SK-N-SH (cell line): ENCODE measurements at regions not wholly inside any gene's neighbourhood (a gene's known extent, or its start where the extent isn't known, plus 50 kb on each side); places are given as distances from the start of the nearest gene placed in this dataset.

Source experiments
- CTCF ChIA-PET: fragments of 300-600, 350-600 bp; formaldehyde crosslinking; extraction: SDS; loops from one replicate; lab custom pipeline; 2021; lab: Yijun Ruan, JAX
- POLR2A ChIA-PET: fragments of 350-600 bp; sonication (Branson Sonifier 250); formaldehyde crosslinking; extraction: SDS; loops from one replicate; lab custom pipeline; 2020; ENCODE audit warnings: antibody characterized with exemption, inconsistent platforms; lab: Yijun Ruan, JAX
- DNase-seq: peaks from one replicate; pipeline ENCODE4 v3.0.0; 2012
- H2AFZ ChIP-seq: fragments of 200-600 bp; sonication (generic); 2 replicates; pipeline ENCODE4 v1.8.1; 2016; ENCODE audit warnings: antibody characterized with exemption, mild to moderate bottlenecking, low read depth
- H3F3A ChIP-seq: fragments of 200-600 bp; sonication (generic); replicated peaks from 2 replicates; pipeline ENCODE3; 2016; ENCODE audit warnings: antibody characterized with exemption, mild to moderate bottlenecking; ENCODE audit not compliant: insufficient read depth
- H3K27ac ChIP-seq, 2 experiments: fragments of 200-500 bp in 1 of 2; fragments of 200-600 bp in 1 of 2; sonication (Bioruptor generic) in 1 of 2; sonication (generic), shearing (Covaris generic) in 1 of 2; 2 replicates each; pipeline versions ENCODE4 v1.5.1 to v1.6.1; 2014 to 2016; ENCODE audit warnings: low read depth in 2 of 2, inconsistent platforms in 1 of 2, low read length in 1 of 2, mild to moderate bottlenecking in 1 of 2, mixed read lengths in 1 of 2
- H3K27me3 ChIP-seq: fragments of 200-600 bp; sonication (generic), shearing (Covaris generic); 2 replicates; pipeline ENCODE4 v1.6.1; 2016; ENCODE audit warnings: mixed run types; ENCODE audit not compliant: insufficient read depth
- H3K36me3 ChIP-seq, 2 experiments: fragments of 200-500 bp in 1 of 2; fragments of 200-600 bp in 1 of 2; sonication (Bioruptor generic) in 1 of 2; sonication (generic) in 1 of 2; replicated peaks in 1 of 2; 2 replicates each; pipeline versions ENCODE3 to v1.5.1; 2014 to 2016; ENCODE audit warnings: low read length in 1 of 2, mild to moderate bottlenecking in 1 of 2; ENCODE audit not compliant: insufficient read depth in 2 of 2, control insufficient read depth in 1 of 2
- H3K4me1 ChIP-seq, 2 experiments: fragments of 200-500 bp in 1 of 2; fragments of 200-600 bp in 1 of 2; sonication (Bioruptor generic) in 1 of 2; sonication (generic), shearing (Covaris generic) in 1 of 2; 2 replicates each; pipeline versions ENCODE4 v1.5.1 to v1.6.1; 2014 to 2016; ENCODE audit warnings: low read depth in 1 of 2, low read length in 1 of 2, mixed run types in 1 of 2; ENCODE audit not compliant: insufficient read depth in 2 of 2, control insufficient read depth in 1 of 2
- H3K4me2 ChIP-seq: fragments of 200-600 bp; sonication (generic), shearing (Covaris generic); 2 replicates; pipeline ENCODE4 v1.6.1; 2017; ENCODE audit warnings: mixed run types
- H3K4me3 ChIP-seq, 2 experiments: fragments of 200-500 bp in 1 of 2; fragments of 200-600 bp in 1 of 2; sonication (Bioruptor generic) in 1 of 2; sonication (generic), shearing (Covaris generic) in 1 of 2; 2 replicates each; pipeline versions ENCODE4 v1.5.1 to v1.8.1; 2014 to 2016; ENCODE audit warnings: low read depth in 2 of 2, inconsistent platforms in 1 of 2, low read length in 1 of 2, mild to moderate bottlenecking in 1 of 2, mixed read lengths in 1 of 2, moderate library complexity in 1 of 2
- H3K79me2 ChIP-seq: fragments of 200-600 bp; sonication (generic); 2 replicates; pipeline ENCODE4 v1.8.1; 2017; ENCODE audit warnings: mild to moderate bottlenecking; ENCODE audit not compliant: insufficient read depth
- H3K9ac ChIP-seq: fragments of 200-600 bp; sonication (generic); 2 replicates; pipeline ENCODE4 v1.6.1; 2017; ENCODE audit warnings: mixed run types
- H3K9me2 ChIP-seq: fragments of 200-600 bp; sonication (generic); 2 replicates; pipeline ENCODE4 v1.6.1; 2017; ENCODE audit warnings: mixed run types
- H3K9me3 ChIP-seq: fragments of 200-600 bp; sonication (generic); 2 replicates; pipeline ENCODE4 v1.6.1; 2017; ENCODE audit warnings: mixed run types, mild to moderate bottlenecking, moderate library complexity
- H4K20me1 ChIP-seq: fragments of 200-600 bp; sonication (generic); 2 replicates; pipeline ENCODE4 v1.6.1; 2017; ENCODE audit warnings: mild to moderate bottlenecking, mixed run types; ENCODE audit not compliant: insufficient read depth
- CTCF ChIP-seq: fragments of 200-600 bp; sonication (generic); IDR thresholded peaks from 2 replicates; pipeline ENCODE4 v1.6.1; 2017; ENCODE audit warnings: antibody characterized with exemption, mild to moderate bottlenecking, moderate library complexity
- ELF1 ChIP-seq: IDR thresholded peaks from 2 replicates; pipeline ENCODE4 v1.4.0; 2012
- EZH2phosphoT487 ChIP-seq: fragments of 200-600 bp; sonication (generic); IDR thresholded peaks from 2 replicates; pipeline ENCODE4 v1.6.1; 2017; ENCODE audit warnings: low read depth, mixed run types, mild to moderate bottlenecking, antibody characterized with exemption, moderate library complexity, borderline replicate concordance
- GABPA ChIP-seq: IDR thresholded peaks from 2 replicates; pipeline ENCODE4 v1.4.0; 2012; ENCODE audit warnings: low read depth, mild to moderate bottlenecking
- JUND ChIP-seq: IDR thresholded peaks from 2 replicates; pipeline ENCODE4 v1.4.0; 2012
- MAX ChIP-seq: IDR thresholded peaks from 2 replicates; pipeline ENCODE4 v1.4.0; 2012; ENCODE audit warnings: low read depth
- REST ChIP-seq: IDR thresholded peaks from 2 replicates; pipeline ENCODE4 v1.6.1; 2012; ENCODE audit warnings: mild to moderate bottlenecking, low read depth, low read length, moderate library complexity
- RFX5 ChIP-seq: IDR thresholded peaks from 2 replicates; pipeline ENCODE4 v1.6.1; 2012; ENCODE audit warnings: mild to moderate bottlenecking, improper control_type of control experiment, low read length
- RXRA ChIP-seq: IDR thresholded peaks from 2 replicates; pipeline ENCODE4 v1.4.0; 2012; ENCODE audit warnings: low read depth, mild to moderate bottlenecking, borderline replicate concordance
- USF1 ChIP-seq: IDR thresholded peaks from 2 replicates; pipeline ENCODE4 v1.4.0; 2012; ENCODE audit warnings: low read depth, borderline replicate concordance
- USF2 ChIP-seq: fragments of 150-350 bp; IDR thresholded peaks from 2 replicates; pipeline ENCODE4 v1.6.1; 2017; ENCODE audit warnings: antibody characterized with exemption, low read length, low read depth, borderline replicate concordance
- ZBTB33 ChIP-seq: IDR thresholded peaks from 2 replicates; pipeline ENCODE4 v1.4.0; 2012; ENCODE audit warnings: low read depth, borderline replicate concordance
- WGBS: methylation state at CpG from one replicate; pipeline ENCODE4 v1.1.6; 2017; ENCODE audit warnings: low lambda C conversion rate; 5-methylcytosine and 5-hydroxymethylcytosine counted together

GRCh38 chr2:224271617-224272236 is 130.2 kb downstream of the FAM124B start:
- no peak overlapping the region for H2AFZ ChIP-seq
- ChIA-PET CTCF (interaction anchor here (2.2 to 25.3 kb wide), 3 partner anchors 12 to 301 kb away, joined by 8 to 439 read pairs (median 24); no protein-coding TSS in a partner anchor), POLR2A (no interaction called here)
- no peak overlapping the region for H3K9ac ChIP-seq
- no peaks in the 10 kb centered on the region for H3K79me2 ChIP-seq
- no peak for DNase-seq
- no peak overlapping the region for H3K27ac ChIP-seq
- TF ChIP-seq RFX5 (no peak), ELF1 (no peak), CTCF (no peak), ZBTB33 (no peak), GABPA (no peak), MAX (no peak), USF1 (no peak), USF2 (no peak), EZH2phosphoT487 (no peak), REST (no peak), RXRA (no peak), JUND (no peak)
- peaks cover 6% of the 10 kb centered on the region for H3F3A ChIP-seq
- no peaks in the 10 kb centered on the region for H3K27me3 ChIP-seq
- no peaks in the 10 kb centered on the region for H3K9me2 ChIP-seq
- no peaks in the 10 kb centered on the region for H3K9me3 ChIP-seq
- H4K20me1 ChIP-seq = no peaks in the 10 kb centered on the region
- no peaks in the 10 kb centered on the region for H3K36me3 ChIP-seq
- 76% methylated on average over 1 of the region's 1 CpG for WGBS
- H3K4me1 ChIP-seq = peaks cover 0 to 6% of the 10 kb centered on the region in 2 experiments; a peak in 3 of 4 replicates
- H3K4me3 ChIP-seq = no peak overlapping the region
- no peak overlapping the region for H3K4me2 ChIP-seq
